Right atrium auricular region (tissue), 2 donors: ENCODE measurements at regions not wholly inside any gene's neighbourhood (a gene's known extent, or its start where the extent isn't known, plus 50 kb on each side); places are given as distances from the start of the nearest gene placed in this dataset.
"Not testable (repeated sequence)": the region's sequence is repeated elsewhere in the genome, so short reads cannot be mapped to it uniquely, and the experiment has no call there.

ENCODE experiments used
- DNase-seq: peaks from one replicate; pipeline ENCODE4 v3.0.0-alpha.2; 2019; ENCODE audit warnings: low spot score
- H3K27ac ChIP-seq, 2 donors: fragments of 200-600 bp; sonication (generic); 1 replicate in 1 of 2; 2 replicates in 1 of 2; pipeline ENCODE4 v1.5.1; 2016 to 2019
- H3K27me3 ChIP-seq, 2 donors: fragments of 200-600 bp; sonication (generic); one replicate each; pipeline versions ENCODE4 v1.5.1 to v1.6.0; 2017 to 2019
- H3K36me3 ChIP-seq: fragments of 200-600 bp; sonication (generic); one replicate; pipeline ENCODE4 v1.5.1; 2016
- H3K4me1 ChIP-seq, 2 donors: fragments of 200-600 bp; sonication (generic); one replicate each; pipeline versions ENCODE4 v1.5.1 to v1.6.0; 2017 to 2019
- H3K4me3 ChIP-seq, 2 donors: fragments of 200-600 bp; sonication (generic); 1 replicate in 1 of 2; 2 replicates in 1 of 2; pipeline ENCODE4 v1.5.1; 2017 to 2019; ENCODE audit warnings: mild to moderate bottlenecking in 1 of 2, moderate library complexity in 1 of 2
- H3K9me3 ChIP-seq, 2 donors: fragments of 200-600 bp; sonication (generic); one replicate each; pipeline ENCODE4 v1.5.1; 2019
- CTCF ChIP-seq, 2 donors: fragments of 200-600 bp; sonication (generic); IDR thresholded peaks; one replicate each; pipeline ENCODE4 v1.5.1; 2019; ENCODE audit warnings: antibody characterized with exemption in 2 of 2

GRCh38 chr2:185279999-185280398 is 458.6 kb upstream of the FSIP2 start:
- no peak overlapping the region for H3K27ac ChIP-seq
- no peaks in the 10 kb centered on the region for H3K27me3 ChIP-seq
- TF ChIP-seq CTCF (IDR thresholded peaks at IDR 0.05), result peak in 1 of 2 donors; percentile 38
- H3K9me3 ChIP-seq, result no peaks in the 10 kb centered on the region
- no peak overlapping the region for H3K4me3 ChIP-seq
- DNase-seq, result no peak
- no peaks in the 10 kb centered on the region for H3K4me1 ChIP-seq
- no peaks in the 10 kb centered on the region for H3K36me3 ChIP-seq

DNA sequence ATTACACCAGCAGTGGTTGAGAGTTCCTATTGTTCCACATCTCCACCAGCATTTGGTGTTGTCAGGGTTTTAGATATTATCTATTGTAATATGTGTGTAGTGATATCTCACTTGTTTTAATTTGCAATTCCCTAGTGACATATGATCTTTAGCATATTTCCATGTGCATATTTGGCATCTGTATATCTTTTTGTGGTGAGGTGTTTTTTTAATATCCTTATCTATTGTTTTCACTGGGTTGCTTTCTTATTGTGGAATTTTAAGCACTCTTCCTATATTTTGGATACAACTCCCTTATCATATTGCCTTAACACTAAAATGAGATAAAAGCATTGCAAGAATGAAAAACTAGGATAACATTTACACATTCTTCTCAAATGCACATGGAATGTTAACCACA is 453.9 kb upstream of the FSIP2 start:
- H3K4me3 ChIP-seq, result no peak overlapping the region
- no peak overlapping the region for H3K27ac ChIP-seq
- no peaks in the 10 kb centered on the region for H3K4me1 ChIP-seq
- no peaks in the 10 kb centered on the region for H3K36me3 ChIP-seq
- no peaks in the 10 kb centered on the region for H3K9me3 ChIP-seq
- no peak for DNase-seq
- H3K27me3 ChIP-seq, result no peaks in the 10 kb centered on the region
- no peak for TF ChIP-seq CTCF (IDR thresholded peaks at IDR 0.05)

DNA sequence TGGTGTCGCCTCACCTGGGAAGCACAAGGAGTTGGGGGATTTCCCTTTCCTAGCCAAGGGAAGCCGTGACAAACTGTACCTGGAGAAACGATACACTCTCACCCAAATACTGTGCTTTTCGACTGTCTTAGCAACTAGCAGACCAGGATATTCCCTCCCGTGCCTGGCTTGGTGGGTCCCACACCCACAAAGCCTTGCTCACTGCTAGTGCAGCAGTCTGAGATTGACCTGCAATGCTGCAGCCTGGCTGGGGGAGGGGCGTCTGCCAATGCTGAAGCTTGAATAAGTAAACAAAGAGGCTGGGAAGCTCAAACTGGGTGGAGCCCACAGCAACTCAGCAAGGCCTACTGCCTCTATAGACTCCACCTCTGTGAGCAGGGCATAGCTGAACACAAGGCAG is 448.6 kb upstream of the FSIP2 start:
- not testable (repeated sequence) for H3K4me1 ChIP-seq, H3K4me3 ChIP-seq, DNase-seq, H3K9me3 ChIP-seq, H3K36me3 ChIP-seq, H3K27me3 ChIP-seq, H3K27ac ChIP-seq

GRCh38 chr2:185291035-185291647 is 447.5 kb upstream of the FSIP2 start:
- Histone ChIP-seq H3K36me3 (no peaks in the 10 kb centered on the region), H3K9me3 (no peaks in the 10 kb centered on the region), H3K27me3 (no peaks in the 10 kb centered on the region), H3K4me1 (no peaks in the 10 kb centered on the region), H3K4me3 (no peak overlapping the region), H3K27ac (no peak overlapping the region)
- no peak for DNase-seq
- TF ChIP-seq CTCF (IDR thresholded peaks at IDR 0.05), result peak in 1 of 2 donors; percentile 62

GRCh38 chr2:185299867-185300266 is 438.7 kb upstream of the FSIP2 start:
- H3K4me3 ChIP-seq, result no peak overlapping the region
- no peak overlapping the region for H3K27ac ChIP-seq
- no peaks in the 10 kb centered on the region for H3K9me3 ChIP-seq
- no peak for TF ChIP-seq CTCF (IDR thresholded peaks at IDR 0.05)
- no peaks in the 10 kb centered on the region for H3K27me3 ChIP-seq
- no peaks in the 10 kb centered on the region for H3K4me1 ChIP-seq
- no peak for DNase-seq
- H3K36me3 ChIP-seq, result no peaks in the 10 kb centered on the region

DNA sequence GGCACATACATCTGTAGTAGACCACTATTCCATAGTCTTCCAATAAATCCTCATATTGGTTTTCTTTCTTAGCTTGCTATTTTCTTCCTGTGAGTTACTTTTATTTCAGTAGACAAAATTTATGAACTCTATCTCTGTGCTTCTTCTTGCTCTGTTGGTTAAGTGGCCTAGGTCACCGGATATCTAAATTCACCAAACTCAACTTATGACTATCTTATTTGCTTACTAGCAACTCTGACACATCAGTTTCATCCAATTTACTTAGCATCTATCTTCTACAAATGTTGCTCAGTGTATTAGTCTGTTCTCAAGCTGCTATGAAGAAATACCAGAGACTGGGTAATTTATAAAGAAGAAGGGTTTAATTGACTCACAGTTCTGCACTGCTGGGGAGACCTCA is 432.5 kb upstream of the FSIP2 start:
- no peak overlapping the region for H3K4me3 ChIP-seq
- no peak for TF ChIP-seq CTCF (IDR thresholded peaks at IDR 0.05)
- H3K36me3 ChIP-seq, result no peaks in the 10 kb centered on the region
- DNase-seq, result no peak
- H3K27ac ChIP-seq, result no peak overlapping the region
- H3K27me3 ChIP-seq, result no peaks in the 10 kb centered on the region
- no peaks in the 10 kb centered on the region for H3K4me1 ChIP-seq
- no peaks in the 10 kb centered on the region for H3K9me3 ChIP-seq
